Endothelial cell of umbilical vein (primary cell): ENCODE measurements at regions not wholly inside any gene's neighbourhood (a gene's known extent, or its start where the extent isn't known, plus 50 kb on each side); places are given as distances from the start of the nearest gene placed in this dataset.

Source experiments
- CTCF ChIP-seq, 2 donors: IDR thresholded peaks; 1 replicate in 1 of 2; 2 replicates in 1 of 2; pipeline ENCODE4 v1.5.1; 2011; ENCODE audit warnings: low read length in 2 of 2, mild to moderate bottlenecking in 2 of 2, moderate library complexity in 2 of 2, control low read depth in 1 of 2, inconsistent platforms in 1 of 2, low read depth in 1 of 2; ENCODE audit not compliant: insufficient read depth in 1 of 2; ENCODE audit errors: extremely low read depth in 1 of 2
- MAX ChIP-seq: IDR thresholded peaks from 2 replicates; pipeline ENCODE4 v1.6.1; 2011; ENCODE audit not compliant: insufficient read depth, insufficient read length
- POLR2A ChIP-seq: IDR thresholded peaks from 2 replicates; pipeline ENCODE4 v1.6.1; 2012; ENCODE audit warnings: low read depth, mild to moderate bottlenecking, control low read depth, low read length
- POLR2AphosphoS5 ChIP-seq: IDR thresholded peaks from 2 replicates; pipeline ENCODE4 v1.6.1; 2012; ENCODE audit warnings: low read depth, mild to moderate bottlenecking, control low read depth, low read length, moderate library complexity; ENCODE audit not compliant: insufficient read depth

- TF ChIP-seq CTCF (IDR thresholded peaks at IDR 0.05; ENCODE audit: extremely low read depth in 1 of 2, insufficient read depth in 1 of 2, low read depth in 1 of 2, low read length in 2 of 2) = no peak
- no peak for TF ChIP-seq POLR2AphosphoS5
- no peak for TF ChIP-seq POLR2A
- TF ChIP-seq MAX = no peak
Measured at GRCh38 chr17:77560841-77561240, 397.7 kb upstream of the TNRC6C start.
